HG02970 (cell line): ENCODE measurements at regions not wholly inside any gene's neighbourhood (a gene's known extent, or its start where the extent isn't known, plus 50 kb on each side); places are given as distances from the start of the nearest gene placed in this dataset.

ENCODE experiments used
- ATAC-seq: cut with Tn5 transposase; IDR thresholded peaks from one replicate; pipeline ENCODE4 v1.9.1; 2021; ENCODE audit warnings: mild to moderate bottlenecking, moderate library complexity, moderate number of reproducible peaks; ENCODE audit not compliant: unreplicated experiment, low FRiP score

DNA sequence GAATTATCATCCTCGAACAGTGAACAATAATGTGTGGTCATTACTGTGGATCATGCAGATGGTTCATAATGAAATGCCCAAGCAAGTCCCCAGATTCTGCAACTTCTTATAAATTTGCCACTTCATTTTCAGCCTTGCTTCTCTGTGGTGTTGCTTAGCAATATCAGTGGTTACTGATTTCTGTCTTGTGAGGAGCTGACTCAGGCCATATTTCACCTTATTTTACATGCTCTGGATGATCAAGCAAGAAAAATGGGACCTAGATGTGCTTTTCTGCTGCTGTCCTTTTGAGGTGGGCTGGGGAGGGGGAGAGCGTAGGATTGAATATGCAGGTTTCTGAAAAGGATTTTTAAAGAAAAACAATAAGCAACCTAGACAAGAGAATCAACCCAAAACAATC is 188.3 kb downstream of the SLC24A2 start:
- ATAC-seq: no peak

DNA sequence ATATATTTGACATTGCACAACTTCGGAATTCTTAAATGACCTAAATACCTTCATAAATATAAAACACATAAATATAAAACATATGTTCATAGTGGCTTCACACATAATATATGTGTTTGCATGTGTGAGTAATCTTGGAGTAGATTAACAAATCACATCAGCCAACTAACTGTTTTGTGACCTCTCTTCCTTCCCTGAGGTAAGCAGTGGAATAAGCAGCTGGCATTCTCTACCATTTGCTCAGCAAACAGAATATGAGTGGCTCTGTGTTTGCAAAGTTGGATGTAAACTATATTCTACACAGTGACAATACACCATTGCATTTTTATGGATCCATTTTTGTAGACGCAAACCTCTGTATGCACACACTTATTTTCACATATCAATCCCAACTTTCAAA is 189.9 kb downstream of the ACER2 start:
- ATAC-seq: no peak

DNA sequence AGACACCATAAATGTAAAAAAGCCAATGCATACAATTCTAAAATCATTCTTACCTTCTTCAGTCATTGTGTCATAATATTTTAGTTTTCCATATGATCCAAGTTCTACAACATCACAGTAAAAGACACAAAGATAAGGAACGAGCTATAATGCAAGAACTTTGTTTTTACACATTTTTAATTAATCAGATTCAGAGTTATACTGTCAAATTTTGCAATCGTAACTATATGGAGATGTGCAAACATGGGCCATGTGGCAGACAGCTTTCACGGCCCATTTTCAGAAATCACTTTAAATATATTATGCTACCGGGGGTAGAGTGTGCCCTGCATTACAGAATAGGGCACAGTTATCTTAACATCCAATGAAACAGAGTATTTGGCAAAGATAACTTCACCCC is 188.4 kb downstream of the ACER2 start:
- no peak for ATAC-seq

DNA sequence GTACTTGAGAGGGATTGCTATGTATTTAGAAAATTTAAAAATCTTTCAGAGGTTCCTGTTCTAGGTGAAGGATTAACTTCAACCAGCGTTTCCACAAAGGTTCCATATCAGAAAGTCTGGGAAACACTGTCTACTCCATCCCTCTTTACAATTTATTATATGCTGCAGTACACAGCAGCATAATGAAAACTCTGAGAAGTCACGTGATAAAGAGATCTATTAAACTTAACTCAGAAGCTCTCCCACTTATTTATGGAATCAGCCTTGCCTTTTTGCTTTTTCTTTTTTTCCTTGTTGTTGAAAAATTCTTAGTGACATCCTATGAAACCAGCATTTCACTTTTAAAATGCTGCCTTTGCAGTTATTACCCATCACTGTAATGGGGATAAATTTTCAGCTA is 186.2 kb downstream of the ACER2 start:
- no peak for ATAC-seq

DNA sequence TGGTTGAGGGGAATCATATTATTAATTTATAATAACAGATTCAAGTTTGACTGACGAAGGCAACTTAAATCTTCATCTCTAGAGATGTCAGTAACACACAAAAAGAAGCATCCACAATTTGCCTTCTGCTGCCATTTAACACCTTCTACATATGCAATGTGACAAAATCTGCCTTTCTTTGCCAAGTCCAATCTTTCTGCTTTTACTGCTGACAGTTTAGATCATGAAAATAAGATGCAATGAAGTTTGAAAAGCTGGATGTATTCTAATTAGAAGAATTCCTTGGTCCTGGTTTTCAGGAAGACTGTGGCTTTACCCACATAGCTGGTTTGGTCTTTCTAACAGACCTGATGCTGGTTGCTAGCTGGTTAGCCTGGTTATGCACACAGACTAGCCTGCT is 178.9 kb downstream of the ACER2 start:
- no peak for ATAC-seq

DNA sequence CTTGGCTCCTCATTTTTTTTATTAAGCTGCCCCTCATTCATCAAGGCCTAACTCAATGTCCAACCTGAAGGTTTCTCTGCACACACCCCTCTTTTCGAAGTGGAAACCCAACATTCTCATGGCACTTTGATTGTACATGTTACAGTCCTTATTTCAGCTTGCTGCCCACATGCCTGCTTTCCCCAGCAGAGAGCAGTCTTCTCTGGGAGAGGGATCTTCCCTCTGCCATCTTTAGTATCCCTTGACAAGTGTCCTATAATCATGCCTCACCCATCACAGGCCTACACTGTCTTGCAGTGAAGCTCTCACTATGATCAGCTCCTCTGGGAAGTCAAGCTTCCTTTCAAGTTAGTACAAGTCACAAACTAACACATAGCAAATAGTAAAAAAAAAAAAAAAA is 175.1 kb downstream of the ACER2 start:
- ATAC-seq: no peak

DNA sequence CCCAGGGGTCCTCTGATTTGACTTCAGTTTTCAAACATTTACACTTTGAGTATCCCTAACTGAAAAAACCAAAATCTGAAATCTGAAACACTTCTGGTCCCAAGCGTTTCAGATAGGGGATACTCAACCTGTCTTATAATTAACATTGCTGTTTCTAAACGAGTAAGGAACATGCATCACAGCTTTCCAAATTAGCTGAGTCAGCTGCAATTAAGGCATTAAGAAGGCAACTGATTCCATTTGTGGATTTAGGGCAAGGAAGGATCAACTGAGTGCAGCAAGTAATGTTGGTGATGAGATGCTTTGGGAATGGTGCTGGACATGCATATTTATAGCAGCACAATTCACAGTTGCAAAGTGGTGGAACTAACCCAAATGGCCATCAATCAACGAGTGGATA is 168.6 kb downstream of the ACER2 start:
- no peak for ATAC-seq

DNA sequence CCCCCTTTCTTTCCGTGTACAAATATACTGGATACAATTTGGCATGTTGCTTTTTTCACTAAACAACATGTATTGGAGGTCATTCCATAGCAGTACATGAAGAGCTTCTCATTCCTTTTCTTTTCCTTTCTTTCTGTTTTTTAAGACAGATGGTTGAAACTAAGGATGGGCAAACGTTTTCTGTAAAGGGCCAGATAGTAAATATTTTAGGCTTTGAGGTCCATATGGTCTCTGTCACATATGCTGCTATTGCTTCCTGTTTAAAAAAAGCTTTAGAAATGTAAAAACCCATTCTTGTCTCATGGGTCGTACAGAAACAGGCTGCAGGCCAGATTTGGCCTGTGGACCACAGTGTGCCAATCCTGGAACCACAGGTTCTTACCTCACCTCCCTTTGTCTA is 160.1 kb downstream of the ACER2 start:
- no peak for ATAC-seq

DNA sequence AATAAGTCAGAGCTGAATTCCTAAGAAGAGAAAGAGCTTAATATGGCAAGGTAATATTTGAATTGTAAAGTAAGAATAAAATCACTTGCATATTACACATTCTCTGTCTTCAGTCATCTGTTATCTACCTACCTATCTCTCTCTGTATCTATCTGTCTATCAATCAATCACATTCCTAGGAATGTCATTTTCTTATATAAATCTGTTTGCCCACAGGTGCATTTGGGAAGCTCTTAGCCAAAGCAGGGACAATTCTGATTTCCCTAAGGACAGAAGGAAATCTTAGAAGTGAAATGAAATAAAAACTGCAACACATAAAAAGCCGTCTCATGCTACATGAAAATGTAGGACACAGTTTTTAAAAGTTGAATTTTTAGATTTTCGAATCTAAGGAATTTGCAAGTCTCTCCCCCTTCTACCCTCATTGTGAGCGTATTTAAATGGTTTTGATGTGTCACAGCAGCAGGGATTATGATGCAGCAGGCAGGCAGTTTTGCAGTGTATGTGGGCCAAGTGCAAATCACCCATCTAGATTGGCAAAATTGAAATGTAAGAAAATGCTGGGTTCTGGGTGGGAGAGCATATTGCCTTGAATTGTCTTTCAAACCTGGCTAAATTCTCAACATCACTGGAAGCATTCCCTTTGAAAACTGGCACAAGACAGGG is 155.7 kb downstream of the ACER2 start:
- ATAC-seq: no peak

DNA sequence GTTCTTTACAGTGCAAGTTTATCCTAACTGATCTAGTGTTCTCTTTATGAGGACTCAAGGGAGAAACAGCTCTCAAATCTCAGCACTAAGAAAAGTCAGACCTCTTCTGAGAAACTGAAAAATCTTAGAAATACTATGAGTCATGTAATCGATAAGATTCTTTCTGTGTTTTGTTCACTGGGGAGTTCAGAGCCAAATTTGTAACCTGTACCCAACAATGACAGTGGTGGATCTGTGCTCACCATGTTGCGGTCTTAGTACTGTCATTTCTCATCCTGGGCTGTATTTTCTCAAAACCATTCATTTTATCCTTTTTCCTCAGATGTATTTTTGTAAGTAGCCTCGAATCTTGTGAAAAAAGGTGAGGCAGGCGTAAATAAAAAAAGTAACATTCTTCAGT is 146.4 kb downstream of the ACER2 start:
- ATAC-seq: no peak

DNA sequence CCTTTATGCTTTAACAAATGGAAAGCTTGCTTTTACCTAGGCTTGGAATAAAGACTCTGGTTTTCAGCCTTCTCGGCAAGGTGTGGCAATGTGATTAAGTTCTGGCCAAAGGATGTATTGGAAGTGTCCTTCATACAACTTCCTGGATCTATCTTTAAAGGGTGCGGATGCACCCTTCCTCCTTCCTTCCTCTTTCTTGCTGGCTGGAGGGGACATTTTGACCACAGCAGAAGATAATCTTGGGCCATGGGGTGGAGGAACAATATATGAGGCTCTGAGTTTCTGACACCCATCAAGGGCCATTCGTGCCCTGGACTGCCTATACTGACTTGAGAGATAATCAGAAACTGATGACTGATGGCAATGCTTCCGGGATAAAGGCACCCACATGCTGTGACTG is 145.7 kb downstream of the ACER2 start:
- no peak for ATAC-seq

DNA sequence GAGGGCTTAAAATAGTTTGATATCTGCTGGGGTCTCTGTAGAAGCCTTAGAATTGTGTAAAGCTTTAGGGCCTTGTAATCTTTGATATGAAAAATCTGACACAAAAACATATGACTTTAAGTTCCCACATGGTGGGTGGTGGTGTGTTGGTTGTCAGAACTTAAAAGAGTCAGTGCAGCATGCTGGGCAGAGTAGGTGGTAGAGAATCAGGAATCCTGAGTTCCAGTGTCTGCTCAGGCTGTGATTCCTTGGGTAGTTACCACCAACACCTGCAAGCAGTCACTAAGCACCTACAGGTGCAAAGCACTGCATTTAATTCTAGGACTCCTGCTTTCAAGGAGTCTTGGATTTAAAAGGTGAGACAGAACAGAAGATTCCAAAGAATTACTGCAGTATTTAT is 144.6 kb downstream of the ACER2 start:
- no peak for ATAC-seq

DNA sequence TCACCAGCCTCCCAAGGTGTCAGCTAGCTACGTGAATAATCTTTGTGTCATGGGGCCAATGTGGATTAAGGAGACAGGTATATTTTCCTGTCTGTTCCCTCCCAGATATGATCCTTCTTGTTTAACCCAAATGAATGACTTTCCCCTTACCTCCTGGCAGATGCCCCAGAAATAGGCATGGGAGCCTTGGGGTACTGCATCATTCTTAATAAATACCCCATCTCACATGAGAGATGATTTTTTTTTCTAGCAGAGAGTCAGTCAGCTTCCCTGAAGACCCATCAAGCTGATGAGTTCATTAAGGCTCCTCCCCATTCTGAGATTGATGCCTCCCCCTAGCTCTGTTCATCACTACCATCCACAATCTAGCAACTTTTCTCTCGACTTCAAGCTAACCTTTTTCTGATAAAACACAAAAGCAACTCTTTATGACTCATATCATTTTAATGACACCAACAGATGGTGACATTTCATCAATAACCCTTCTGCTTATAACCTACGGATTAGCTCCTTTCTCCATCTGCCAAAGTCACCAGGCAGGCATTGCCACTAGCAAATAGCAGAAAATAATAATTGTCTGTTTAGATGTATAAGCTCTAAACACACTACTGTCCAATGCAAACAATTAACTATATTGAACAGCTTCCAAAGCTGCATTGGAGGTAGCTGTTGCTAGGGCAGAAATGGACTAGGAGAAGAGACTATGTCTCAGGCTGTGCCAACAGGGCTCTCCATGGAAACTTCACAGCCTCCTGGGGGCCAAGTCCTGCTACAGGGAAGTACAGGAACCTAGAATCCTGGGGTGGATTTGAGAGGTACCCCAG is 143.7 kb downstream of the ACER2 start:
- no peak for ATAC-seq

DNA sequence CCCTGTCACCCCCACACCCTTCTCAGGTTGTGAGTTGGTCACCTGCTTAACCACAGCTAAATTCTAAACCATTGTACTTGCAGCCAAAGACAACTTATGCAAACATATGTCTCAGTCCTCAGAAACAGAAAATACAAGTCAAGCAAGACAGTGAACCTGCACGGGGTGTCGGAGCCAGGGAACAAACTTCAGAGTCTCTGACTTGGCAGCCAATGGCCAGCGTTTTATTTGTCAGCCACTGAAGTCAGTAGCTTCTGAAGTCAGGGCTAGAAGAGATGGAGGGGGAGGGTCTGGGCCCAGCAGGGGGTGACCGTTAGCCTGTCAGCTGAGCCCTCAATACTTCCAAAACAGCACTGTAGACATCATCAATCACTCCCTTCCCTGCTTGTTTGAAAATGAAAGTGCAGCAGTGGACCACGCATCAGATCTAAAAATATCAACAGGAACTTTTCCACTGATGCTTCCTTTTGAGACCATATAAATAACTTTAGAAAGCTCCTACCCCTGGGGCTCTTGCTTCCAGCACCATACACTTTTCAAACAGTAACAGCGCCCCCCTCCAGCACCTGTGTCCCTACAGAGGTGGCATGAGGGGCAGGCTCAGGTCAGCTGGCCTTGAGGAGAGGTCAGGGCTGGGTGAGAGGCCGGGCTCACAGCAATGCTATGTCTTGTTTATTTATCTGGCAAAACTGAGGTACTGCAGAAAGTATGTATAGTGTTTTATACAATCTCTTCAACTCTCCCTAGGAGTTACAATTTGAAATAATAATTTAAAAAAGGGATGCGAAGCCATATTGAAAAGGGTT is 142.5 kb downstream of the ACER2 start:
- no peak for ATAC-seq

DNA sequence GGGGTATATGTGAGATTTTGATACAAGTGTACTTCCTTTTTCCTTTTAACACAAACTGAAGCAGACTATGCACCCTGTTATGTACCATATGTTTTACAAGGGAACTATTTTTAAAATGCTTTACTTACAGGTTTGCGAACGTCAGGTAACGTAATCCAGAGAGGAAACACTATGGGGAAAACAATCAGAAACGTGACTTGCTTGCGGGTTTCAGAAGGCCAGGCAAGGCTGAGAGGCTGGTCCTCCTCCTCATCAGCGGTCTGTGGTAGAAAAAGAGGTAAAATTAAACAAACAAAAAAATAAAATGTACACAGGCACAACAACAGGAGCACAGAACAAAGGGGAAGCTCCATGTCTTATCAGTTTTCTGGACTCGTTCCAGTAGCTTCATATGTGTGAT is 141.2 kb downstream of the ACER2 start:
- ATAC-seq: no peak

DNA sequence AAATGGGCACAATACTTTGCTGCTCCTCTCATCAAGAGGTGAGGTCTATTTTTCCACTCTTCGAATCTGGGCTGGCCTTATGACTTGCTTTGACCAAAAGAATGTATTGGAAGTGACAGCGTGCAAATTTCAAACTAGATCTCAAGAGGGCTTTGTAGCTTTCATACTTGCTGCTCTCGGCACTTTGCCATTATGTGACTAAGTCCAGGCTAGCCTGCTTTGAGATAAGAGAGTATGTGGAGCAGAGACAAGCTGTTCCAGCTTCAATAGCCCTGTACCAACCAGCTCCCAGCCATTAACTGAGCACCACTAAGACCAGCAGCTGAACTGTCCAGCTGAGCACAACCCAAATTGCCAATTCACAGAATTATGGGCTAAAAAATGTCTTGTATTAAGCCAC is 124.6 kb downstream of the ACER2 start:
- ATAC-seq: no peak

DNA sequence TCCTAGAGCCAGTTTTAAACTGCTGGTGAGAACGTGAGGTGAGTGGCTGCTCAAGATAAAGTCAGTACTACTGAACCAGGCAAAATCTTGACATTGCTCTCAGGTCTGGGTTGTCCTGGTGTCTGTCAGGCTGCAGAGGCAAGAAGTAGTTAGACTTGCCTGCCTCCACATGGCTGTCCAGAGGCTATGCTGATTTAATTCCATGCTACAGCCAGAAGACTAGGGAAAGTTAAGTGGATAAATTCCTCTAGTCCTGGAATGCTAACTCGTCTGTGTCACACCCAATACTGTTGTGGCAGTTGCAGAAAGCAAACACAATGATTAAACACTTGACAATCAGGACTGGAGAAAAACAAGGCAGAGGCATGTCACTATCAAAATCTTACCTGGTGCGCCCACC is 118.9 kb downstream of the ACER2 start:
- ATAC-seq: no peak

DNA sequence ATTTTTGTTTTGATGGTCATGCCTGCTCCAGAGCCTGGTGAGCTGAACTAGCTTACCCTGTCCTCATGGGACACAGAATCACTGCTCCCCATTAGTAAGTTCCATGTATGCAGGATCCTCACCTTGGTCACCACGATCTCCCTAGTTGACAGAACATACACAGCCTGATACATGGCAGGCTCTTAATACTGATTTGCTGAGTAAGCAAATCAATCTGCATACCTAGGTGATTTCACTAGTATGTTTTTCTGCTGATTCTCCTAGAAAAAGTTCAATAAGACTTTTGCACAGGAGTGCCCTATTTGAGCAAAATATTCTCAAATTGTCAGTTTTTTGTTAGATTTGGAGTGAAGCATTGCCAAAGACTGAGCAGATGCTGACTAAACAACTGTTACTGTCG is 113.7 kb downstream of the ACER2 start:
- no peak for ATAC-seq

DNA sequence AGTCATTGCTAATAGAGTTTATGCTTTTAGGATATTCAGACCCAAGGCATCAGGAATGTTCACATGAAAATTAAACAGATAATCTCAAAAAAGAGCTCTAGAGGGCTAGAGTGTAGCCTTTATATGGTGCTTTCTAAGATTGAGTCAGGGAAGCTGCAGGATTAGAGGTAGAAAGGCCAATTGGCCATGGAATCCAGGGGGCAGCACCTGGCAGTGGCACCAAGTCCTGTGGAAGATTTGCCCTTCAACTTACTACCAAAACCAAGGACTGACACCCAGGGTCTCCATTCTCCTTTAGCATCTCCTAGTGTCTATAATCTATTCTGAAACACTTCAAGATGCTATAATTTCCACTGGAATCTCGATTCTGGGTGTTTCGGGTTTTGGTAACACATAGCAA is 112.4 kb downstream of the ACER2 start:
- no peak for ATAC-seq

DNA sequence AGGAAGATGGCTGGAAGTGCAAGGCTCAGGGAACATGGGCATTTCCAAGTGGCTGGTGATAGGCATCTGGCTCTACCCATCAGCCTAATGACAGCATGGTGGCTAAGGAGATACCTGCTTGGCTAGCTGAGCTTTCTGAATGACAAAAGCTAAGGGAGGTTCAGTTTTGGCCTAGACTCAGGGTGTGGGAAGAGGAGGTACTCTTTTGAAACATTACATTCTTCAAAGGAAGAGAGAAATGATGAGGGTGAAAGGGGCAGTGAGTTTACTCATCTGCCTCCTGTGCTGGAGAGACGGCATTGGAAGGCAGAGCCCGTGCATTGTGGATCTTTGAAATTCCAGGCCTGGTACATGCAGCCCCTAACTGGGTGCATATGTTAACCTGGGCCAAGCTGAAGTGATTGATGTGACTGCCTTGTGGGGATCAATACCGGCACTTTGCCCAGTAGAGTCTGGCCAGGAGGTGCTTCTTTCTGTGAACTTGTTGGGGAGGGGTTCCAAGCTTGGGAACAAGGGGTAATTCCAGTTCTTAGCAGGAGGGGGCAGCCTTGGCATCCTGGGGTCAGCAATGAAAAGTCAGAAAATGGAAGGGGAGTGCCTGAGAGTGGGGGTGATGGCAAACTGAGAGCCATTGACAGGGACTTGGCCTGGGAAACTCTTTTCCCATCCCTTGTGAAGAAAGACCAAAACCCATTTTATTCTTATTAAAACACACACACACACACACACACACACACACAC is 108.6 kb downstream of the ACER2 start:
- no peak for ATAC-seq

DNA sequence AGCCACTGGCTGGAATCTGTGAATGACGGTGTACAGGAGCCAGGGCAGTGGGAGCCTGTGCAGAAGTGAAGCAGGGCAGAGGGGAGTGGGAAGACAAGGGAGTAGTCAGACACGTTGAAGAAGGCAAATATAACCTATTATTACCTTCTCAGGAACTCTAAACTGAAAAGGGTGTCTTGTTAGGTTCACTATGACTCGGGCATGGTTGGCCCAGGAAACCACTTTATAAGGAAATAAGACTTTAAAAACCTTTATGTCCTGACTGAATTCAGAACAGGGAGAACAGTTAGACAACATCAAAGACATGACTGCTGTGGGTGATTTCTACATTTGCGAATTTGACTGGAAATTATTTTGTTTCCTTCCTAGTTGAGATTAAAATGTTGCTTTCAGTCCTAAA is 107.5 kb downstream of the ACER2 start:
- no peak for ATAC-seq
